HG02973 (cell line): ENCODE measurements at regions not wholly inside any gene's neighbourhood (a gene's known extent, or its start where the extent isn't known, plus 50 kb on each side); places are given as distances from the start of the nearest gene placed in this dataset.
A peak's percentile ranks its signal among the peaks of the same experiment; 100 is the strongest.
"Not testable (repeated sequence)": the region's sequence is repeated elsewhere in the genome, so short reads cannot be mapped to it uniquely, and the experiment has no call there.

Experiments used
- ATAC-seq: cut with Tn5 transposase; IDR thresholded peaks from one replicate; pipeline ENCODE4 v1.9.1; 2021; ENCODE audit warnings: moderate library complexity; ENCODE audit not compliant: unreplicated experiment

- ATAC-seq: no peak
Measured at GRCh38 chr3:28028554-28028953, 212.9 kb upstream of the CMC1 start.

- ATAC-seq: no peak
Measured at GRCh38 chr3:28033059-28033784, 208.2 kb upstream of the CMC1 start.

- peak; percentile 44 for ATAC-seq
Measured at GRCh38 chr3:28036599-28037575, 204.5 kb upstream of the CMC1 start.

GRCh38 chr3:28039234-28039633 is 202.2 kb upstream of the CMC1 start:
- no peak for ATAC-seq

GRCh38 chr3:28039829-28040228 is 201.6 kb upstream of the CMC1 start:
- ATAC-seq: no peak

- ATAC-seq: peak; percentile 44
Measured at GRCh38 chr3:28042095-28042635, 199.3 kb upstream of the CMC1 start.

- peak; percentile 11 for ATAC-seq
Measured at GRCh38 chr3:28042707-28043106, 198.7 kb upstream of the CMC1 start.

- ATAC-seq: no peak
Measured at GRCh38 chr3:28050120-28050519, 191.3 kb upstream of the CMC1 start.

GRCh38 chr3:28050885-28051284 is 190.5 kb upstream of the CMC1 start:
- no peak for ATAC-seq

GRCh38 chr3:28053759-28054158 is 187.7 kb upstream of the CMC1 start:
- no peak for ATAC-seq

GRCh38 chr3:28056806-28057205 is 184.6 kb upstream of the CMC1 start:
- no peak for ATAC-seq

GRCh38 chr3:28057539-28057938 is 183.9 kb upstream of the CMC1 start:
- no peak for ATAC-seq

- not testable (repeated sequence) for ATAC-seq
Measured at GRCh38 chr3:28059199-28059598, 182.2 kb upstream of the CMC1 start.

GRCh38 chr3:28066020-28066419 is 175.4 kb upstream of the CMC1 start:
- ATAC-seq: no peak

GRCh38 chr3:28067014-28067413 is 174.4 kb upstream of the CMC1 start:
- no peak for ATAC-seq

- ATAC-seq: no peak
Measured at GRCh38 chr3:28068342-28068741, 173.1 kb upstream of the CMC1 start.

- no peak for ATAC-seq
Measured at GRCh38 chr3:28069438-28069837, 172.0 kb upstream of the CMC1 start.

GRCh38 chr3:28076246-28076645 is 165.2 kb upstream of the CMC1 start:
- ATAC-seq: no peak

GRCh38 chr3:28077572-28077971 is 163.8 kb upstream of the CMC1 start:
- ATAC-seq: no peak

- ATAC-seq: no peak
Measured at GRCh38 chr3:28078536-28078935, 162.9 kb upstream of the CMC1 start.

- no peak for ATAC-seq
Measured at GRCh38 chr3:28080716-28081115, 160.7 kb upstream of the CMC1 start.

GRCh38 chr3:28081533-28081947 is 159.9 kb upstream of the CMC1 start:
- no peak for ATAC-seq
